GM12872 (cell line): ENCODE measurements at regions not wholly inside any gene's neighbourhood (a gene's known extent, or its start where the extent isn't known, plus 50 kb on each side); places are given as distances from the start of the nearest gene placed in this dataset.

Experiments
- TF ChIP-seq, protein P1 (sequence below): IDR thresholded peaks from 3 replicates; pipeline ENCODE4 v1.5.1; 2011; ENCODE audit warnings: low read depth, mild to moderate bottlenecking, low read length, moderate library complexity; ENCODE audit not compliant: insufficient read depth

- TF ChIP-seq, protein P1, sequence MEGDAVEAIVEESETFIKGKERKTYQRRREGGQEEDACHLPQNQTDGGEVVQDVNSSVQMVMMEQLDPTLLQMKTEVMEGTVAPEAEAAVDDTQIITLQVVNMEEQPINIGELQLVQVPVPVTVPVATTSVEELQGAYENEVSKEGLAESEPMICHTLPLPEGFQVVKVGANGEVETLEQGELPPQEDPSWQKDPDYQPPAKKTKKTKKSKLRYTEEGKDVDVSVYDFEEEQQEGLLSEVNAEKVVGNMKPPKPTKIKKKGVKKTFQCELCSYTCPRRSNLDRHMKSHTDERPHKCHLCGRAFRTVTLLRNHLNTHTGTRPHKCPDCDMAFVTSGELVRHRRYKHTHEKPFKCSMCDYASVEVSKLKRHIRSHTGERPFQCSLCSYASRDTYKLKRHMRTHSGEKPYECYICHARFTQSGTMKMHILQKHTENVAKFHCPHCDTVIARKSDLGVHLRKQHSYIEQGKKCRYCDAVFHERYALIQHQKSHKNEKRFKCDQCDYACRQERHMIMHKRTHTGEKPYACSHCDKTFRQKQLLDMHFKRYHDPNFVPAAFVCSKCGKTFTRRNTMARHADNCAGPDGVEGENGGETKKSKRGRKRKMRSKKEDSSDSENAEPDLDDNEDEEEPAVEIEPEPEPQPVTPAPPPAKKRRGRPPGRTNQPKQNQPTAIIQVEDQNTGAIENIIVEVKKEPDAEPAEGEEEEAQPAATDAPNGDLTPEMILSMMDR: no peak
These were observed 255.6 kb upstream of the MPDZ start for GRCh38 chr9:13535141-13535540.

DNA sequence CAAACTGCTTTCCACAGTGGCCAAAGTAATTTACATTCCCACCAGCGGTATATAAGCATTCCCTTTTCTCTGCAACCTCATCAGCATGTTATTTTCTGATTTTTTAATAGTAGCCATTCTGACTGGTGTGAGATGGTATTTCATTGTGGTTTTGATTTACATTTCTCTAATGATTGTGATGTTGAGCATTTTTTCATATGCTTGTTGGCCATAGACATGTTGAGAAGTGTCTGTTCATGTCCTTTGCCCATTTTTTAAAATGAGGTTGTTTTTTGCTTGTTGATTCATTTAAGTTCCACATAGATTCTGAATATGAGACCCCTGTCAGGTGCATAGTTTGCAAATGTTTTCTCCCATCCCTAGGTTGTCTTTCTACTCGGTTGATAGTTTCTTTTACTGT is 254.5 kb upstream of the MPDZ start:
- TF ChIP-seq, protein P1: no peak

GRCh38 chr9:13532407-13532806 is 252.9 kb upstream of the MPDZ start:
- TF ChIP-seq, protein P1: no peak

GRCh38 chr9:13529321-13530104 is 250.0 kb upstream of the MPDZ start:
- TF ChIP-seq, protein P1: no peak

GRCh38 chr9:13524245-13524644 is 244.8 kb upstream of the MPDZ start:
- TF ChIP-seq, protein P1: no peak

DNA sequence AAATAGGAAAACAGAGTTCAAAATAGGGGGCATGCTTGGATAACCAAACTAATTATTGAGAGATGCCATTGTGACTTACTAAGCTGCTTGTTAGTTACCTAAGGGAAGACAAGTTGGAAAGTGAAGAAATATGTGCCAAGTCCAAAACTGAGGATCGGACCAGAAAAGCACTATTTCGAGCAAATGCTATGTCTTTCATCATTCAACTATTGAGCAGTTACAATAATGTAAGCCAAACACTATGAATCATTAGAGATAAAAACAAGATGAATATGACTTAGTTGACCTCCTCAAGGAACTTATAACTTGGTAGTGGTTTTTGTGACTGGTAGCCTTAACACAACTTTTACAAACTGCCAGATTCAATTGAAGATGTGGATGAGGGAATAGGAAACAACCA is 240.6 kb upstream of the MPDZ start:
- TF ChIP-seq, protein P1: no peak

DNA sequence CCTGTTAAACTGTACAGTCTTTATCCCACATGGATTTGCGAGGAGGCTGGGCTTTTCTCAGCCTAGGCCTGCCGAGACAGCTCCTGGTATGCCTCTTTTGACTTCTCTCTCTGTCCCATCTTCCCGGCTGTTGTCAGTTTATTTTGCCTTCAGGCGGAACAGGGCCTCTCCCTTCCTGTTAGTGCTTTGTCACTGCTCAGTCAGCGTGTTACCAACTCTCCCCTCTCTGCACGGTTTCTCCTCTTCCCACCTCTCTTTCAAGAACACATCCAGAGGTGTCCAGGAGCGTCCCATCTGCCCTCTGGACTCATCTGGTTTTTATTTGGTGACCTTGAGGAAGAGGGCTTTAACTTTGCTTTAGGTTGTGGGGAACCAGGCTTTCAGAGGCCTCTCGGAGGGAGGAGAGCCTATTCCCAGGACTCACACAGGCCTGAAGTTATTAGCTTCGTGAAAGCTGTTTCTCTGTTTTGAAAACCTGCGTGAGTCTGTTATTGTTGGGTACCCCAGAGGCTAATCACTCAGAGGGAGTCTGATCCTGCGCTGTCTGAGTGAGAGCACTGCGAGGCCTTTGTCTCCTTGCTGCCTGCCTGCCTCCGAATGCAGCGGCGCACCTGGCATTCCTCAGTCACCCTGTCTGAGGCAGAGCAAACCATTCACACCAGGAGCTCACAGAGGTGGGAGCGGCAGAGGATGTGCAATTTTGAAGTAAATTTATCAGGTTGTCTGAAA is 234.4 kb upstream of the MPDZ start:
- TF ChIP-seq, protein P1: no peak
